Gastrocnemius medialis (tissue), 4 donors: ENCODE measurements at regions not wholly inside any gene's neighbourhood (a gene's known extent, or its start where the extent isn't known, plus 50 kb on each side); places are given as distances from the start of the nearest gene placed in this dataset.

ENCODE experiments used
- CTCF ChIP-seq, 5 experiments: fragments of 450-650 bp in 3 of 5; fragments of 200-600 bp in 2 of 5; sonication (generic) in 2 of 5; IDR thresholded peaks in 4 of 5; conservative IDR thresholded peaks in 1 of 5; 1 replicate in 4 of 5; 2 replicates in 1 of 5; pipeline ENCODE4 v1.5.1; 2016 to 2019; ENCODE audit warnings: antibody characterized with exemption in 5 of 5, mild to moderate bottlenecking in 3 of 5, moderate library complexity in 3 of 5
- POLR2A ChIP-seq, 2 donors: fragments of 450-650 bp; IDR thresholded peaks; one replicate each; pipeline ENCODE4 v1.6.1; 2017; ENCODE audit warnings: antibody characterized with exemption in 2 of 2, mild to moderate bottlenecking in 2 of 2, moderate library complexity in 2 of 2

GRCh38 chr2:179348906-179349305 is 84.3 kb upstream of the SESTD1 start:
- no peak for TF ChIP-seq POLR2A (IDR thresholded peaks at IDR 0.05)
- TF ChIP-seq CTCF (IDR thresholded peaks at IDR 0.05 in 4 of 5, conservative IDR thresholded peaks at IDR 0.05 in 1 of 5) = no peak
